ENCODE measurements at regions not wholly inside any gene's neighbourhood (a gene's known extent, or its start where the extent isn't known, plus 50 kb on each side); places are given as distances from the start of the nearest gene placed in this dataset.

DNA sequence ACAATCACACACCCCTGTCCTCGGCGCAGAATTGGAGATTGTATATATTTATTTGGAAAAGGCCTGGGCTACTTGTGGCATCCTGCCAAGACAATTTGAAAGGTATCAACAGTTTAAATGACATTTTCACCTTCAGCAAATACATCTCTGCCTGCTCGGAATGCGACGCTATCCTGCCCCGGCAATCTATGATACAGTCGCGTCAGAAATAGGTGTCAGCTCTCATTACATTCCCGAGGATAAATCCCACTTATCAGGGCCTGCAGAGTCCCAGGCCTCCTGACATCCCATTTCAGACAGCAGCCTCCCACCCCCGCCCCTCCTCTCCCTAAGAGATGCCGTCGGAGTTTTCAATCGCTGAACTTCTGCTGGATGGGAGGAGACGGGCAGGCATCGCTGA lies 114.7 kb downstream of the BRD1 start:
- no peak for ATAC-seq (ENCODE audit: low FRiP score)
- DNase-seq (ENCODE audit: low spot score): no peak
- TF ChIP-seq CTCF (IDR thresholded peaks at IDR 0.05): no peak

DNA sequence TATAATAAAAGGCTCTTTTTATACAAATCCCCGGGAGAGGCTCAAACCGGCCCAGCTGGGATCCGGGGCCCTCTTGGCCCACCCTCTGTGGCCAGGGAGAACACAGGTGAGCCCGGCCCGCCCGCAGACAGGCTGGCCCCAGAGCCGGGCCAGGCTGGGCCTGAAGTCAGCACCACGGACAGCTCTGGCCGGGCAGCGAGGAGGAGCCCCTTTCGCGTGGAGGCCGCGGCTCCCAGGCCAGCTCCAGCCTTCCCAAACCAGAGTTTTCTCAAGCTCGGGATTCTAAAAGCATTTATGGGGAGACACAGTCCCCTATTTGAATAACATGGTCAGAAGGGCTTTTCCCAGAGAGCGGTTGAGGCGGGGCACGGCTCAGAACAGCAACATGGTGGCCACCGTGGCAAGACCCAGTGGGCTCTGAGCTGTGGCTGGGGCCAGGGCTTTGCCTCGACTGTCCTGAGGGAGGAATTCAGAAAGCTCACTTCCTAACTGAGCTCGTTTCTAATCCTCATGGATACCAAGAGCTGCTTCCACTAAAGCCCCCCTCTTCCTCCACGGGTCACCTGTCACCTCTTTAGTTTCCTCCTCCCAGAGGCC lies 115.4 kb downstream of the BRD1 start:
- no peak for DNase-seq (ENCODE audit: low spot score)
- no peak for TF ChIP-seq CTCF (IDR thresholded peaks at IDR 0.05)
- ATAC-seq (ENCODE audit: low FRiP score): no peak

DNA sequence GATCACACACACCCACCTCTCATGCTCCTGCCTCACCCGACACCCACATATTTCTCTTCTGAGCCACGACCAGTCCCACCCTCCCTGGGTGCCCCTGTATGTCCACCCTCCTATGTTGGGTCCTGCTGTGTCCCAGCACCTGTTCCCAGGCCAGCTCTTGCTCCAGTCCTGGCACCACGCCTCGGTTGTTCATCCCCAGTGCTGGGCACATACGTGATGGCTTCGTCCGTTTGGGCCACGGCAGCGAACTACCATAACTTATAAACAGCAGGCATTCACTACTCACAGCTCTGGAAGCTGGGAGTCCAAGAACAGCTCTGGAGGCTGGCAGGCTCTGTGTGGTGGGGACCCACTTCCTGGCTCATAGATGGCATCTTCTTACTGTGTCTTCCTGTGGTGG lies 116.9 kb downstream of the BRD1 start:
- ATAC-seq (ENCODE audit: low FRiP score): no peak
- no peak for TF ChIP-seq CTCF (IDR thresholded peaks at IDR 0.05)
- no peak for DNase-seq (ENCODE audit: low spot score)

DNA sequence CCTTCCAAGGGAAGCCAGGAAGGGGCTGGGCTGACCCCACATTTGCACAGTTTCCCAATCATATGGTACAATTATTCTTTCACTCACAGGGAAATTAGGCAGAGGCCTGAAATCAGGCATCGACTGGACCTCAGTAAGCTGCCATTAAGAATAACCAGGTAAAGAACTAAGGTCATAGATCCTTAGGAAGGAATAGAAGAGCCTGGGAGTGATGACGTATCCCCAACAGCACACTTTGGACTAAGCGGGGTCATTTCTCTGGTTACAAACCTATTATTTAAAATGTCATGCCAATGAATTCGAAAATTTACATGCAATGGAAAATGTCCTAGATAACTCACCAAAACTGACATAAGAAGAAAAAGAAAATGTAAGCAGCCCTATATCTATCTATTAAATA lies 118.2 kb downstream of the BRD1 start:
- no peak for DNase-seq (ENCODE audit: low spot score)
- no peak for TF ChIP-seq CTCF (IDR thresholded peaks at IDR 0.05)
- ATAC-seq (ENCODE audit: low FRiP score): no peak

DNA sequence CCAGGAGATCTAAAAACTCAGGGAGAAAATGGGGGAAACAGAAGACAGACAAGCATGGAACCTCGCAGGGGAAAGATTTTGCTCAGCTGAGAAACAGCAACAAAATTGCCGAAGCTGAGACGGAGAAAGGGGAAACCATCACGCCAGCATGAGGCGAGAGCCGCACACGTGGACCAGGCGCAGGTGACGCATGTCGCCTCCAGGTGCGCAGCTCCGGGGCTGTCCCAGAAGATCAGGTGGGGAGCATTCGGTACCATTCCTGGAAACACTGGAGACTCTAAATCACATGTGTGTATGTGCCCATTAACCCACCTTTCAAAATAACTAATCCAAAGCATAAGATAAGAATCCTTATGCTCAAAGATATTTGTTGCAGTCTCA lies 121.7 kb downstream of the BRD1 start:
- no peak for TF ChIP-seq CTCF (IDR thresholded peaks at IDR 0.05)

GRCh38 chr22:49705216-49705971 lies 122.3 kb downstream of the BRD1 start:
- DNase-seq (ENCODE audit: low spot score) (no peak), ATAC-seq (ENCODE audit: low FRiP score) (no peak)
- no peak for TF ChIP-seq CTCF (IDR thresholded peaks at IDR 0.05)

More for the DNA sequence above, 121.7 kb downstream of the BRD1 start:
- ATAC-seq (ENCODE audit: low FRiP score): no peak
- no peak for DNase-seq (ENCODE audit: low spot score)

Data from omental fat pad (tissue), 3 donors.